Endothelial cell of umbilical vein (primary cell): ENCODE measurements at regions not wholly inside any gene's neighbourhood (a gene's known extent, or its start where the extent isn't known, plus 50 kb on each side); places are given as distances from the start of the nearest gene placed in this dataset.

Experiments used
- BruUV-seq: library from RNA; stranded (reverse); fragments of 400-500 nt; replicated peaks from 2 replicates; lab custom pipeline; 2021; lab: Mats Ljungman, UMichigan
- CTCF ChIA-PET: fragments of 300-600, 350-600 bp; sonication (Branson Sonifier 250); formaldehyde crosslinking; loops from one replicate; lab custom pipeline; 2021; ENCODE audit warnings: antibody characterized with exemption, inconsistent platforms; lab: Charles Lee
- POLR2A ChIA-PET: fragments of 300-600, 350-600 bp; sonication (Branson Sonifier 250); formaldehyde crosslinking; loops from one replicate; lab custom pipeline; 2021; ENCODE audit warnings: antibody characterized with exemption, inconsistent platforms; lab: Charles Lee
- DNase-seq: peaks from one replicate; pipeline ENCODE4 v3.0.0-alpha.2; 2011; ENCODE audit warnings: low read depth, low spot score
- FAIRE-seq: peaks from 2 replicates; lab custom pipeline; 2011; peaks lifted over from hg19 to GRCh38; lab: Jason Lieb, UNC
- H2AFZ ChIP-seq: 2 replicates; pipeline ENCODE4 v1.6.0; 2012; ENCODE audit warnings: low read depth, low read length, control low read depth, inconsistent platforms
- H3K27ac ChIP-seq: 2 replicates; pipeline ENCODE4 v1.5.1; 2011; ENCODE audit warnings: low read depth, mild to moderate bottlenecking, control low read depth, low read length, moderate library complexity; ENCODE audit not compliant: insufficient read depth
- H3K27me3 ChIP-seq, 2 experiments: 2 replicates each; pipeline versions ENCODE4 v1.6.0 to v1.6.1; 2011; ENCODE audit warnings: low read length in 2 of 2, mixed read lengths in 1 of 2; ENCODE audit not compliant: control insufficient read depth in 2 of 2, insufficient read depth in 2 of 2
- H3K36me3 ChIP-seq, 2 experiments: 2 replicates in 1 of 2; 3 replicates in 1 of 2; pipeline ENCODE4 v1.5.1; 2011; ENCODE audit warnings: low read length in 2 of 2, mild to moderate bottlenecking in 1 of 2, moderate library complexity in 1 of 2; ENCODE audit not compliant: control insufficient read depth in 2 of 2, insufficient read depth in 2 of 2; ENCODE audit errors: extremely low read depth in 1 of 2
- H3K4me1 ChIP-seq: 3 replicates; pipeline ENCODE4 v1.5.1; 2011; ENCODE audit warnings: mild to moderate bottlenecking, low read length; ENCODE audit not compliant: control insufficient read depth, insufficient read depth; ENCODE audit errors: extremely low read depth
- H3K4me2 ChIP-seq: 2 replicates; pipeline ENCODE4 v1.6.1; 2011; ENCODE audit warnings: low read length, control low read depth, mixed read lengths; ENCODE audit not compliant: insufficient read depth
- H3K4me3 ChIP-seq, 3 experiments: fragments of 200-600 bp in 1 of 3; sonication (generic), shearing (Covaris generic) in 1 of 3; replicated peaks in 1 of 3; 2 replicates each; pipeline ENCODE4 v1.5.1; 2011 to 2016; ENCODE audit warnings: control low read depth in 3 of 3, low read length in 3 of 3, mild to moderate bottlenecking in 2 of 3, inconsistent platforms in 1 of 3, low read depth in 1 of 3, moderate library complexity in 1 of 3; ENCODE audit not compliant: insufficient read depth in 1 of 3
- H3K79me2 ChIP-seq: 2 replicates; pipeline ENCODE4 v1.6.0; 2012; ENCODE audit warnings: low read length, inconsistent platforms; ENCODE audit not compliant: control insufficient read depth, insufficient read depth
- H3K9ac ChIP-seq: replicated peaks from 2 replicates; pipeline ENCODE3; 2011; ENCODE audit warnings: low read length, control low read depth; ENCODE audit not compliant: insufficient read depth; ENCODE audit errors: extremely low read depth
- H3K9me1 ChIP-seq: replicated peaks from 3 replicates; pipeline ENCODE4 v1.6.0; 2011; ENCODE audit warnings: mild to moderate bottlenecking, low read length; ENCODE audit not compliant: control insufficient read depth, insufficient read depth; ENCODE audit errors: extremely low read depth
- H3K9me3 ChIP-seq: replicated peaks from 2 replicates; pipeline ENCODE4 v1.5.1; 2012; ENCODE audit warnings: low read length, inconsistent platforms; ENCODE audit not compliant: control insufficient read depth, insufficient read depth
- H4K20me1 ChIP-seq: replicated peaks from 2 replicates; pipeline ENCODE3; 2011; ENCODE audit warnings: mild to moderate bottlenecking, low read length; ENCODE audit not compliant: control insufficient read depth, insufficient read depth; ENCODE audit errors: extremely low read depth
- CTCF ChIP-seq, 2 donors: IDR thresholded peaks; 1 replicate in 1 of 2; 2 replicates in 1 of 2; pipeline ENCODE4 v1.5.1; 2011; ENCODE audit warnings: low read length in 2 of 2, mild to moderate bottlenecking in 2 of 2, moderate library complexity in 2 of 2, control low read depth in 1 of 2, inconsistent platforms in 1 of 2, low read depth in 1 of 2; ENCODE audit not compliant: insufficient read depth in 1 of 2; ENCODE audit errors: extremely low read depth in 1 of 2
- EZH2 ChIP-seq: IDR thresholded peaks from 2 replicates; pipeline ENCODE4 v1.6.1; 2012; ENCODE audit warnings: borderline replicate concordance, low read depth, mild to moderate bottlenecking, moderate library complexity, low read length, inconsistent platforms; ENCODE audit not compliant: severe bottlenecking
- FOS ChIP-seq: IDR thresholded peaks from 2 replicates; pipeline ENCODE4 v1.6.1; 2011; ENCODE audit warnings: mild to moderate bottlenecking, low read length, moderate library complexity, borderline replicate concordance; ENCODE audit not compliant: insufficient read depth
- GATA2 ChIP-seq: IDR thresholded peaks from 2 replicates; pipeline ENCODE4 v1.7.0; 2011; ENCODE audit warnings: low read depth, mild to moderate bottlenecking, moderate library complexity, mixed read lengths, low read length; ENCODE audit not compliant: insufficient read length, insufficient read depth
- JUN ChIP-seq: IDR thresholded peaks from 2 replicates; pipeline ENCODE4 v1.6.1; 2011; ENCODE audit warnings: borderline replicate concordance, low read depth; ENCODE audit not compliant: insufficient read length, insufficient read depth
- MAX ChIP-seq: IDR thresholded peaks from 2 replicates; pipeline ENCODE4 v1.6.1; 2011; ENCODE audit not compliant: insufficient read depth, insufficient read length
- MYC ChIP-seq: IDR thresholded peaks from one replicate; pipeline ENCODE4 v1.6.1; 2011; ENCODE audit warnings: mild to moderate bottlenecking, low read depth, low read length
- POLR2A ChIP-seq: IDR thresholded peaks from 2 replicates; pipeline ENCODE4 v1.6.1; 2012; ENCODE audit warnings: low read depth, mild to moderate bottlenecking, control low read depth, low read length
- POLR2AphosphoS5 ChIP-seq: IDR thresholded peaks from 2 replicates; pipeline ENCODE4 v1.6.1; 2012; ENCODE audit warnings: low read depth, mild to moderate bottlenecking, control low read depth, low read length, moderate library complexity; ENCODE audit not compliant: insufficient read depth
- dilution Hi-C: fragments of 300-500 bp; cut with MboI; formaldehyde crosslinking; loops from one replicate; pipeline ENCODE4 v1.15.0; 2019; ENCODE audit warnings: low sequenced_read_pairs; ENCODE audit not compliant: extremely low pct_ligation_motif_present
- intact Hi-C: fragments of 100-400 bp; cut with micrococcal nuclease; formaldehyde crosslinking; loops from one replicate; pipeline ENCODE4 v1.10.0; 2022

- Histone ChIP-seq H2AFZ (no peak overlapping the region), H3K27ac (no peak overlapping the region), H3K4me1 (no peaks in the 10 kb centered on the region), H3K4me3 (no peak overlapping the region), H3K79me2 (no peaks in the 10 kb centered on the region), H3K4me2 (no peak overlapping the region), H3K27me3 (no peaks in the 10 kb centered on the region), H3K9me3 (no peaks in the 10 kb centered on the region), H3K36me3 (no peaks in the 10 kb centered on the region), H3K9ac (no peak overlapping the region), H4K20me1 (no peaks in the 10 kb centered on the region), H3K9me1 (no peaks in the 10 kb centered on the region)
- DNase-seq (no peak), FAIRE-seq (no peak)
- intact Hi-C loops: no loop called here
- no peak for TF ChIP-seq JUN
- no peak for TF ChIP-seq MAX
- TF ChIP-seq POLR2AphosphoS5: no peak
- TF ChIP-seq CTCF (IDR thresholded peaks at IDR 0.05; ENCODE audit: extremely low read depth in 1 of 2, insufficient read depth in 1 of 2, low read depth in 1 of 2, low read length in 2 of 2): no peak
- TF ChIP-seq FOS: no peak
- TF ChIP-seq GATA2: no peak
- no peak for TF ChIP-seq POLR2A
- no peak for TF ChIP-seq EZH2
- no peak for TF ChIP-seq MYC
- no TSS peak for BruUV-seq
- ChIA-PET CTCF (no interaction called here), POLR2A (no interaction called here)
- dilution Hi-C loops: no loop called here
These were observed 365.2 kb downstream of the SPATA31D1 start for GRCh38 chr9:82353631-82354278.
